ENCODE measurements at regions not wholly inside any gene's neighbourhood (a gene's known extent, or its start where the extent isn't known, plus 50 kb on each side); places are given as distances from the start of the nearest gene placed in this dataset.

- no peak for TF ChIP-seq EZH2phosphoT487 (IDR thresholded peaks at IDR 0.05; ENCODE audit: borderline replicate concordance)
- TF ChIP-seq CTCF (conservative IDR thresholded peaks at IDR 0.05; ENCODE audit: low read length): no peak
- Histone ChIP-seq H2AFZ (ENCODE audit: low read length) (no peak overlapping the region), H3K79me2 (ENCODE audit: insufficient read depth, low read length) (no peaks in the 10 kb centered on the region), H3K4me1 (ENCODE audit: insufficient read depth, low read length, poor library complexity, severe bottlenecking) (no peaks in the 10 kb centered on the region), H3K27me3 (ENCODE audit: insufficient read depth, low read length, poor library complexity, severe bottlenecking) (no peaks in the 10 kb centered on the region), H3K9ac (ENCODE audit: low read depth, low read length, poor library complexity, severe bottlenecking) (no peak overlapping the region), H3K4me3 (ENCODE audit: low read length, poor library complexity, severe bottlenecking) (no peak overlapping the region), H3K9me2 (replicated peaks; ENCODE audit: low read depth, low read length) (no peaks in the 10 kb centered on the region), H3K9me3 (ENCODE audit: insufficient read depth, low read depth, low read length) (no peaks in the 10 kb centered on the region), H3K4me2 (ENCODE audit: low read depth, low read length, poor library complexity, severe bottlenecking) (no peak overlapping the region), H4K20me1 (ENCODE audit: insufficient read depth, low read length, poor library complexity, severe bottlenecking) (no peaks in the 10 kb centered on the region), H3K36me3 (ENCODE audit: insufficient read depth, low read length) (no peaks in the 10 kb centered on the region), H3F3A (ENCODE audit: low read depth) (no peaks in the 10 kb centered on the region)
Observed at GRCh38 chr2:186220409-186220808, 265.7 kb upstream of the ZC3H15 start.

DNA sequence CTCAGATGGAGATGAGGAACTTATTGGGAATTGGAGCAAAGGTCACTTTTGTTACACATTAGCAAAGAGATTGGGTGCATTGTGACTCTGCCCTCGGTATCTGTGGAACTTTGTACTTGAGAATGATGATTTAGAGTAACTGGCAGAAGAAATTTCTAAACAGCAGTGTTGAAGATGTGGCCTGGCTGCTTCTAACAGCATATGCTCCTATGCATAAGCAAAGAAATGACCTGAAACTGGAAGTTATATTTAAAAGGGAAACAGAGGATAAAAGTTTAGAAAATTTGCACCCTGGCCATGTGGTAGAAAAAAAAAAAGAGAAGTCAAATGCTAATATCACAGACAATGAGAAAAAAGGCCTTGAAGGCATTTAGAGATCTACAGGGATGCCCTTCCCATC, 256.8 kb upstream of the ZC3H15 start:
- no peaks in the 10 kb centered on the region for H3K4me1 ChIP-seq (ENCODE audit: insufficient read depth, low read length, poor library complexity, severe bottlenecking)
- TF ChIP-seq EZH2phosphoT487 (IDR thresholded peaks at IDR 0.05; ENCODE audit: borderline replicate concordance) (no peak), CTCF (conservative IDR thresholded peaks at IDR 0.05; ENCODE audit: low read length) (no peak)
- peaks cover 3% of the 10 kb centered on the region; the same call in 1 of the 2 replicates for H3K9me3 ChIP-seq (ENCODE audit: insufficient read depth, low read depth, low read length)

GRCh38 chr2:186241874-186242273, 244.2 kb upstream of the ZC3H15 start:
- no peak for TF ChIP-seq EZH2phosphoT487 (IDR thresholded peaks at IDR 0.05; ENCODE audit: borderline replicate concordance)
- TF ChIP-seq CTCF (conservative IDR thresholded peaks at IDR 0.05; ENCODE audit: low read length): no peak; the same call in 1 of the 2 replicates
- H3K79me2 ChIP-seq (ENCODE audit: insufficient read depth, low read length): no peaks in the 10 kb centered on the region
- no peaks in the 10 kb centered on the region for H3K4me1 ChIP-seq (ENCODE audit: insufficient read depth, low read length, poor library complexity, severe bottlenecking)
- H3F3A ChIP-seq (ENCODE audit: low read depth): no peaks in the 10 kb centered on the region
- no peak overlapping the region for H2AFZ ChIP-seq (ENCODE audit: low read length)
- no peak overlapping the region for H3K9ac ChIP-seq (ENCODE audit: low read depth, low read length, poor library complexity, severe bottlenecking)
- no peaks in the 10 kb centered on the region for H4K20me1 ChIP-seq (ENCODE audit: insufficient read depth, low read length, poor library complexity, severe bottlenecking)
- H3K36me3 ChIP-seq (ENCODE audit: insufficient read depth, low read length): no peaks in the 10 kb centered on the region
- no peaks in the 10 kb centered on the region for H3K27me3 ChIP-seq (ENCODE audit: insufficient read depth, low read length, poor library complexity, severe bottlenecking)
- no peak overlapping the region for H3K4me2 ChIP-seq (ENCODE audit: low read depth, low read length, poor library complexity, severe bottlenecking)
- no peaks in the 10 kb centered on the region for H3K9me2 ChIP-seq (replicated peaks; ENCODE audit: low read depth, low read length)
- no peaks in the 10 kb centered on the region for H3K9me3 ChIP-seq (ENCODE audit: insufficient read depth, low read depth, low read length)
- H3K4me3 ChIP-seq (ENCODE audit: low read length, poor library complexity, severe bottlenecking): no peak overlapping the region

More for the DNA sequence above, 256.8 kb upstream of the ZC3H15 start:
- H3K36me3 ChIP-seq (ENCODE audit: insufficient read depth, low read length): no peaks in the 10 kb centered on the region
- H3K4me2 ChIP-seq (ENCODE audit: low read depth, low read length, poor library complexity, severe bottlenecking): no peak overlapping the region
- H3K27me3 ChIP-seq (ENCODE audit: insufficient read depth, low read length, poor library complexity, severe bottlenecking): no peaks in the 10 kb centered on the region
- no peaks in the 10 kb centered on the region for H3K79me2 ChIP-seq (ENCODE audit: insufficient read depth, low read length)
- no peaks in the 10 kb centered on the region for H3F3A ChIP-seq (ENCODE audit: low read depth)
- H3K4me3 ChIP-seq (ENCODE audit: low read length, poor library complexity, severe bottlenecking): no peak overlapping the region
- no peaks in the 10 kb centered on the region for H4K20me1 ChIP-seq (ENCODE audit: insufficient read depth, low read length, poor library complexity, severe bottlenecking)
- H3K9ac ChIP-seq (ENCODE audit: low read depth, low read length, poor library complexity, severe bottlenecking): no peak overlapping the region
- H3K9me2 ChIP-seq (replicated peaks; ENCODE audit: low read depth, low read length): no peaks in the 10 kb centered on the region
- H2AFZ ChIP-seq (ENCODE audit: low read length): no peak overlapping the region

Measured in Loucy (cell line).